Lower lobe of right lung (tissue), 2 donors: ENCODE measurements at regions not wholly inside any gene's neighbourhood (a gene's known extent, or its start where the extent isn't known, plus 50 kb on each side); places are given as distances from the start of the nearest gene placed in this dataset.

ENCODE experiments used
- ATAC-seq, 2 donors: fragments of 200-7000 bp; cut with Tn5 transposase; one replicate each; pipeline ENCODE4 v1.9.1; 2020 to 2022; ENCODE audit warnings: mild to moderate bottlenecking in 2 of 2, moderate library complexity in 2 of 2
- DNase-seq: peaks from one replicate; pipeline ENCODE4 v3.0.0-alpha.2; 2020
- H3K27ac ChIP-seq: fragments of 200-600 bp; one replicate; pipeline ENCODE4 v1.8.0; 2022
- H3K27me3 ChIP-seq: fragments of 200-600 bp; one replicate; pipeline ENCODE4 v1.8.0; 2022; ENCODE audit warnings: low read depth
- H3K36me3 ChIP-seq: fragments of 200-600 bp; one replicate; pipeline ENCODE4 v1.8.0; 2022; ENCODE audit warnings: mild to moderate bottlenecking
- H3K4me1 ChIP-seq: fragments of 200-600 bp; one replicate; pipeline ENCODE4 v1.8.0; 2022
- H3K4me3 ChIP-seq: fragments of 200-600 bp; one replicate; pipeline ENCODE4 v1.8.0; 2022; ENCODE audit warnings: mild to moderate bottlenecking
- H3K9me3 ChIP-seq: fragments of 200-600 bp; one replicate; pipeline ENCODE4 v1.8.0; 2022
- intact Hi-C: fragments of 100-400 bp; cut with DNase I; formaldehyde crosslinking; loops from one replicate; pipeline ENCODE4 v1.11.0; 2022
- TF ChIP-seq, protein P1 (sequence below): fragments of 200-600 bp; IDR thresholded peaks from one replicate; pipeline ENCODE4 v1.8.0; 2022; ENCODE audit warnings: antibody characterized with exemption, mild to moderate bottlenecking
- donor health status: DM: no; HTN: yes; CAD: no; lungs with severe emphysema.

DNA sequence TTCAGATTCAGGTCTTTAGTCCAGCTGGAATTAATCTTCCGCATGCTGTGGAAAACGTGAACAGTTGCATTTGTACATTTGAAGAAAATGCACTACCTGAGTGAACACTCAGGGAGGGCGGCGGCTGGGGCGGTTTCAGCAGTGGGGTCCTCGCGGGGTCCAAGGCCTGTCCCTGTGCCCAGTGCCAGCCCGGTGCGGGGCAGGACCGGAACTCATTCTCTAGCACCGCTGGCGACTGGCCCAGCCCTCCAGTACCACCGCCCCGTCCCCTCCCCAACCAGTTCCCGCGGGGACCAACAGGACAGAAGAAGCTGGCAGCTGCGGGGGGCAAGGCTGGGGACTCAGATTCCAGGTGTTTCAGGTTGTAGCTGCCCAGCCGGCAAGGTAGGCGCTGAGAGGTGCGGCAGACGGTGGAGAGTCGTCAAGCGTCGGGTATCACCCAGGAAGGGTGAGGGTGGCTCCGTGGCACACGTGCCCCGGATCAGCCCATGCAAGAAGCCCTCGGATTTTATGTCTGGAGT, 72.2 kb upstream of the ARNT2 start:
- no peak overlapping the region for H3K27ac ChIP-seq
- DNase-seq (no peak), ATAC-seq (no peak)
- TF ChIP-seq, protein P1, sequence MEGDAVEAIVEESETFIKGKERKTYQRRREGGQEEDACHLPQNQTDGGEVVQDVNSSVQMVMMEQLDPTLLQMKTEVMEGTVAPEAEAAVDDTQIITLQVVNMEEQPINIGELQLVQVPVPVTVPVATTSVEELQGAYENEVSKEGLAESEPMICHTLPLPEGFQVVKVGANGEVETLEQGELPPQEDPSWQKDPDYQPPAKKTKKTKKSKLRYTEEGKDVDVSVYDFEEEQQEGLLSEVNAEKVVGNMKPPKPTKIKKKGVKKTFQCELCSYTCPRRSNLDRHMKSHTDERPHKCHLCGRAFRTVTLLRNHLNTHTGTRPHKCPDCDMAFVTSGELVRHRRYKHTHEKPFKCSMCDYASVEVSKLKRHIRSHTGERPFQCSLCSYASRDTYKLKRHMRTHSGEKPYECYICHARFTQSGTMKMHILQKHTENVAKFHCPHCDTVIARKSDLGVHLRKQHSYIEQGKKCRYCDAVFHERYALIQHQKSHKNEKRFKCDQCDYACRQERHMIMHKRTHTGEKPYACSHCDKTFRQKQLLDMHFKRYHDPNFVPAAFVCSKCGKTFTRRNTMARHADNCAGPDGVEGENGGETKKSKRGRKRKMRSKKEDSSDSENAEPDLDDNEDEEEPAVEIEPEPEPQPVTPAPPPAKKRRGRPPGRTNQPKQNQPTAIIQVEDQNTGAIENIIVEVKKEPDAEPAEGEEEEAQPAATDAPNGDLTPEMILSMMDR: no peak
- intact Hi-C loops: no loop called here
- no peaks in the 10 kb centered on the region for H3K4me1 ChIP-seq
- no peak overlapping the region for H3K4me3 ChIP-seq
- H3K36me3 ChIP-seq: no peaks in the 10 kb centered on the region
- H3K9me3 ChIP-seq: no peaks in the 10 kb centered on the region
- H3K27me3 ChIP-seq: no peaks in the 10 kb centered on the region

DNA sequence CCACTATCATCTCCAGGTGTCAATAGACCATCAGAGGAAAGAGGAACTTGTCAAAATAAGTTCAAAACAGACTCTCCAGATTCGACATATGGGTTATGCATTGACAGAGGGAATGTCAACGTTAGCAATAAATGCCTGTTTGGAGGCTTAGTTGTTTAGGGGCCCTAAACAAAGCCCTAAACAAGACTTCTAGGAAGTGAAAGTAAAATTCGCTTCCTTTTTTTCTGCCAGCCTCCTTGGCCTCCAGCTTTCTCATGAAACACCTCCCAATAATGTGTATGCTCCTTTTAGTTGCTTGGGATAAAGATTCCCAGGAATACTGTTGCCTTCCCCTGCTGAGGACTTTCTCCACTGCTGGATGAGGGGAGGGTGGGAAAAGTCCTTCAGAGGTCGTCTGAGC, 70.9 kb upstream of the ARNT2 start:
- H3K36me3 ChIP-seq: no peaks in the 10 kb centered on the region
- no peak overlapping the region for H3K4me3 ChIP-seq
- TF ChIP-seq, protein P1: no peak
- H3K27ac ChIP-seq: no peak overlapping the region
- H3K4me1 ChIP-seq: no peaks in the 10 kb centered on the region
- DNase-seq (no peak), ATAC-seq (no peak)
- intact Hi-C loops: no loop called here
- H3K9me3 ChIP-seq: no peaks in the 10 kb centered on the region
- no peaks in the 10 kb centered on the region for H3K27me3 ChIP-seq

DNA sequence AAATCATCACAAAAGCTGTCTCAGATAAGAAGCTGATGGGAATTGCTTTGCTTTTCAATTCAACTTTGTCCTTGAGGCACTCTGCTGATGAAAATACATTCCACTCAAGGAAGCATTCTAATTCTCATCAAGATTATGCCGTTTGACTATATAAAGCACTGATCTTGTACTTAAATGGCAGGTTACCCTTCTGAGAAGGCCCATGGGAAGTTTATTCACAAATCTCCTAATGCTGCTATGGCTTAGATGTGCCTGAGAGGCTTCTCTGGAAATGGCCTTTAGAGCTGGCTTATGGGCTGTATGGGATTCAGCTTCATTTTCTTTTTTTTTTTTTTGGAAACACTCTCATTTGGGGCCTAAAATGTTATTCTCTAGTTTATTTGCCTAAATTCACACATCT, 69.7 kb upstream of the ARNT2 start:
- H3K27ac ChIP-seq: no peak overlapping the region
- H3K36me3 ChIP-seq: no peaks in the 10 kb centered on the region
- no peak overlapping the region for H3K4me3 ChIP-seq
- H3K27me3 ChIP-seq: no peaks in the 10 kb centered on the region
- no peak for ATAC-seq
- no peak for DNase-seq
- TF ChIP-seq, protein P1: no peak
- H3K4me1 ChIP-seq: no peaks in the 10 kb centered on the region
- intact Hi-C loops: no loop called here
- no peaks in the 10 kb centered on the region for H3K9me3 ChIP-seq

DNA sequence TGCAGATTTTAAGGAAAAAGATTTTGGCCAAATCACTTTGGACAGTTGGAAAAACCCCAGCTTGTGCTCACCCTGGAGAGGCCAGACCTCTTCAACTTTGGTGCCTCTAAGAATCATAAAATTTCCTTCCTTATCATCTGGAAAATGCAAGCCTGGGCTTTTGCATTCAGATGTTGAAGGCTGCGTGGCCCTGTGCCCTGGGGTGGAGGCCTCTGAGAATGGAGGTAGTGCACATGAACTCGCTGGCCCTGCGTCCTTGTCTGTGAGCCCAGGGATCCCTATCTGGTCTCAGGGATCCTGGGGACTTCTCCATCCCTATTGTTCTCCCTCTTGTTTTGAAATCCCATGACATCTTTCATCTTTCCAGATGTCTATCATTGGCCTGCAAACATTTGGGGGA, 64.6 kb upstream of the ARNT2 start:
- Histone ChIP-seq H3K27me3 (peaks cover 4% of the 10 kb centered on the region), H3K9me3 (no peaks in the 10 kb centered on the region), H3K4me1 (no peaks in the 10 kb centered on the region), H3K27ac (no peak overlapping the region), H3K36me3 (no peaks in the 10 kb centered on the region), H3K4me3 (no peak overlapping the region)
- DNase-seq (no peak), ATAC-seq (no peak)
- TF ChIP-seq, protein P1: no peak
- intact Hi-C loops: no loop called here

DNA sequence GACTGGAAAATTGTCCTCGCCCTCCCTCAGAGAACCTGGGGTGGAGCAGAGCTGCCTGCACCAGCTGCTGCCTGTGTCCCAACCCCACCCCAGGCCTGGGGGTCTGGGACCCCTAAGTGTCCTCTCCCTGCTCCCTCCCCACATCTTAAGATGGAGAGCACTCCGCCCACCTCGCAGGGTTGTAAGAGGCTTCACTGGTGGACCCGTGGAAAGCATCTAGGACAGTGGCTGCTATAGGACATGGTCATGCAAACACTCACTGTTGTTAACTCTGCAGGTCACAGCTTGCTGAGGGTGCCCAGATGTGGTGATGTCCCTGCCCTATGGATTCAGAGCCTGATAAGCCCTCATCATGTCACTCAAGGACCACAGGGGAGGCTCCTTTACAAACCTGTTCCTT, 62.0 kb upstream of the ARNT2 start:
- Histone ChIP-seq H3K36me3 (no peaks in the 10 kb centered on the region), H3K9me3 (no peaks in the 10 kb centered on the region), H3K4me1 (no peaks in the 10 kb centered on the region), H3K27ac (no peak overlapping the region), H3K4me3 (no peak overlapping the region), H3K27me3 (peaks cover 4% of the 10 kb centered on the region)
- TF ChIP-seq, protein P1: no peak
- DNase-seq (no peak), ATAC-seq (no peak)
- intact Hi-C loops: no loop called here

DNA sequence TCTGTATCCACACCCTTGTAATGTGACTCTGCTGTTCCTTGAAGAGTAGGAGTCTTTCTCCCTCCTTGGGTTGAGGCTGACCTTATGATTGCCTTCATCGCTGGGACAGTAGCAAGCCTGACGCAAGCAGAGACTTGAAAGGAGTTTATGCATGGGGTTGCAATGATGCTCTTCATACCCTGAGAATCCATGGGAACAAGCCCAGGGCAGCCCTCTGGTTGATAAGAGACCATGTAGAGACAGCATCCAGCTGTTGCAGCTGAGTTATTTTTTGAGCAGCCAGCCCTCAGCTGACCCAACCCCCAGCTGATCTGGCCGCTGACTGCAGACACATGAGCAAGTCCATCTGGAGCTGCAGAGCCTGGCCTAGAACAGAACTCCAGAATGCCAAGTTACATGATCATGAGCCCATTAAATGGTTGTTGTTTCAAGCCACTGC, 60.6 kb upstream of the ARNT2 start:
- intact Hi-C loops: no loop called here
- peak; percentile 80 to 88 for ATAC-seq

More for the DNA sequence above, 60.6 kb upstream of the ARNT2 start:
- H3K9me3 ChIP-seq: no peaks in the 10 kb centered on the region
- H3K27ac ChIP-seq: no peak overlapping the region
- H3K4me1 ChIP-seq: no peaks in the 10 kb centered on the region
- TF ChIP-seq, protein P1: no peak
- no peaks in the 10 kb centered on the region for H3K36me3 ChIP-seq
- H3K27me3 ChIP-seq: peaks cover 4% of the 10 kb centered on the region
- H3K4me3 ChIP-seq: no peak overlapping the region
- DNase-seq: peak; percentile 55
